Left forelimb (tissue), 1 donor: ENCODE measurements at regions not wholly inside any gene's neighbourhood (a gene's known extent, or its start where the extent isn't known, plus 50 kb on each side); places are given as distances from the start of the nearest gene placed in this dataset.
"Not testable (repeated sequence)": the region's sequence is repeated elsewhere in the genome, so short reads cannot be mapped to it uniquely, and the experiment has no call there.

ENCODE experiments used
- DNase-seq: peaks from one replicate; pipeline ENCODE4 v3.0.0-alpha.2; 2018; ENCODE audit warnings: low spot score

DNA sequence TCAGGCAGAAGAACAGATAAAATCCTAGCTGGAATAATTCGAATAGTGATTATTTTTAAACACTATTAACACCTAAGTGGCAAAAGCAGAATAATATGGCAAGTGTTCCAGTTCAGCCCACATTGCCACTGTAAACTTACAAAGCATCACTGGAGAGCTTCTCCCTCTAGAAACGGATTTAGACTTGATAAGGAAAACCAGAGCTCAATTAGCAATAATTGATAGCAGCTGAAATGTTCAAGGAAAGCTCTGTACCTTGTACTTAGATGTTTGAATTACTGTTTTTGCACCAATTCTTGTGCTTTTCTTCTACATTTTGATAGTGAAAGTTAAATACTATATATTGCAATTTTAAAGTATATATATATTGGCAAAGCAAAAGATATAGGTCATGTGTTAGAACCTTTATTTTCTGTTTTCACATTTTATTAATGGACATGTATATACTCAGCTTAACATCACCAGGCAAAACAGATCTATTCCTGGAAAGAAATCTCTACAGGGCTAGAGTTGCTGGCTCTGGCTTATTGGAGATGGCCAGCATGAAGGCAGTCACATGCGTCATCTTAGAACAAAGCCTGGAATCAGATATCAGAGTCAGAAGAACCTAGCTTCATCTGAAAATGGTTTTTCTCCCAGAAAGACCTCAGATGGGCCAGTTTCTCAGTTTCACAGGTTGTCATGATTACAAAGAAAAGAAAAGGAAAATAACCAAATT is 149.1 kb upstream of the CTAGE1 start:
- DNase-seq: no peak

- no peak for DNase-seq
Observed at GRCh38 chr18:22567794-22568193, 150.1 kb upstream of the CTAGE1 start.

- DNase-seq: no peak
Observed at GRCh38 chr18:22570492-22570891, 152.8 kb upstream of the CTAGE1 start.

GRCh38 chr18:22572341-22572740 is 154.6 kb upstream of the CTAGE1 start:
- no peak for DNase-seq

GRCh38 chr18:22579271-22579670 is 161.6 kb upstream of the CTAGE1 start:
- DNase-seq: no peak

DNA sequence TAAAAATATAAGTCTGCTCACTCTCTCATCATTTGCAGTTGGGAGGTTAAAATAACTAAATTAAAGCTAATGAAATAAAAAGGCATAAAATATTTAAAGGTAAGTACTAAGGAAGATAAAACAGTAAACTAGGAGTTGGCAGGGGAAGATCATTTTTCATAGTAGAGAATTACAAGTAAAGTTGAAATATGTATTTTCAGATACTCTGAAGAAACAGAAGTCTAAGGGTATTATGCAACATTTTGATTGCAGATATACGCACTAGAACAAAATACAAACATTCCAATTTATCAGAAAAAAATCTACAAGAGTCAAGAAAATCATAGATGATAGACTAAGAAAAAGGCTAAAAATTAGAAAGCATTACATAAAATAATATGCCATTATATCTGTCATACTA is 167.6 kb upstream of the CTAGE1 start:
- no peak for DNase-seq

DNA sequence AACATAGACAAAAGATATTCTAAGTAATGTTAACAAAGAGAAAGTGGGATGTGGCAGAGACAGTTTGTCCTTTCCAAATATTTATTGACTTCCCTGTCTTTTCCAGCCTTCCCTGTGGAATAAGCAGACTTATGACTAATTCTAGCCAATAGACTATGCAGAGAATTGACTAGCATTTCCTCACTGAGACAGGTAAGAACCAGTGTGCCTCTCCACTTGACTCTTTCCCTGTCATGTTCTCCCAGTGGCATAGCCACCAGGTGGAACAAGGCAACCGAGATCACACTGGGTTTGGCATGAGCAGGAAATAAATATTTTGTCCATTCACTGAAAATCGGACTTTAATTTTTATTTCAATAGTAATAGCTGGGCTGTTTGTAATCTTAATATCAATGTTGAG is 168.1 kb upstream of the CTAGE1 start:
- no peak for DNase-seq

DNA sequence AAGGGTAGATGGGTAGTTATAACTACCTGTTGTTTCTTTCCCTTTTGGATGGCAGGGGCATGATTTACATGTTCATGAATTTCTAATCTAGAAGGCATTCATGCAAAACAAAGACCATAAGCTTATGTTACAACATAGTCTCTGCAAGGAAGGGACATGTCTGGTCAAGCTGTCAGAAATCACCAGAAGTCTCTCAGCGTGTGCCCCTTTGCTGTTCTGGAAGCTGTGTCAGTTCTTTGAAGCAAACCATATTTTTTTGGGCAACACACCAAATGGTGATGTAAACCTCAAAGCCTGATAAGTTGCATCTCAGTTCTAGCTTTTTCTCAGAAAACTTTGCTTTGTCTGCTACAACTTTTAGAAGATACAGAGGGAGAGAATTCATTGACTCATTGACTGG is 173.5 kb upstream of the CTAGE1 start:
- DNase-seq: no peak

DNA sequence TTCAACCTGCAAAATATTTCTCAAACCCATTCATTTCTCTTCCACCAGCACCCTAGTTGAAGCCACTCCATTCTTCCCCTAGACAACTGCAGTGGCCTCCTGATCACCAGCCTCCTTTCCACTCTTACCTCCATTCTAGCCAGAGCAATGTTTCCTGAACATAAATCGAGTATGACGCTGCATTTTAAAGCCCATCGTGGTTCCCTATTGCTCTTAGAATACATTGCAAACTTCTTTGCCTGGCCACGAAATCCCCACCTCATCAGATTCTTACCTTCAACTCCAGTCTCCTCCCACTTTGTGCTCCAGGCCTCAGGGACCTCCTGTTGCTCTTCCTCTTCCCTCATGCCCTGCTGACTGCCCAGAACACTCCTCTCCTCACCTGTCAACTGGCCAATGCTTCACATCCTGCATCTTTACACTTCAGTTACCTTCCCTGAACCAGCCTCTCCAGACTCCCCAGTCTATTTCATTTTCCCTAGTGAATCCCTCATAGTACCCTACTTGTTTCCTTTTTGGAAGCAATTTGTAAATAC is 176.5 kb upstream of the CTAGE1 start:
- DNase-seq: no peak

DNA sequence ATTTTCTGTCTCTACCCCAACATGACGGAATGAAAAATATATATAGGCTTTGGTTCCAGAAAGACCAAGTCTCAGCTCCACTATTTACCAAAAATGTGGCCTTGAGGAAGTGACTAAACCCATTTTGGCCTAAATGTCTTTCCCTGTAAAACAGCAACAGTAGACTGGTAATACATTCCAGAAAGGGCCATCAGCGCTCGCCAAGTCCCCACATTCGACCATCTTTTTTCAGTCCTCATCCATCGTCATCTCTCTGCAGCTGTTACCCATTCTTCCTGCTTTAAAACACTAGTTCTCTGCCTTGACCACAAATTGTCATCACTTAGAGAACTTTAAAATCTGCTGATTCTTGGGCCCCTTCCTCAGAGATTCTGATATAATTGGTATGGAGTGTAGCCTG is 183.8 kb upstream of the CTAGE1 start:
- no peak for DNase-seq

DNA sequence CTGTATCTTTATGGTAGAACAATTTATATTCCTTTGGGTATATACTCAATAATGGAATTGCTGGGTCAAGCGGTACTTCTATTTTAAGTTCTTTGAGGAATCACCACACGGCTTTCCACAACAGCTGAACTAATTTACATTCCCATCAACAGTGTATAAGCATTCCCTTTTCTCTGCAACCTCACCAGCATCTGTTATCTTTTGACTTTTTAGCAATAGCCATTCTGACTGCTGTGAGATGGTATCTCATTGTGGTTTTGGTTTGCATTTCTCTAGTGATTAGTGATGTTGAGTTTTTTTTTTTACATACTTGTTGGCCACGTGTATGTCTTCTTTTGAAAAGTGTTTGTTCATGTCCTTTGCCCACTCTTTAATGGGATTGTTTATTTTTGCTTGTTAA is 184.7 kb upstream of the CTAGE1 start:
- not testable (repeated sequence) for DNase-seq

- DNase-seq: no peak
Observed at GRCh38 chr18:22603902-22604301, 186.2 kb upstream of the CTAGE1 start.

DNA sequence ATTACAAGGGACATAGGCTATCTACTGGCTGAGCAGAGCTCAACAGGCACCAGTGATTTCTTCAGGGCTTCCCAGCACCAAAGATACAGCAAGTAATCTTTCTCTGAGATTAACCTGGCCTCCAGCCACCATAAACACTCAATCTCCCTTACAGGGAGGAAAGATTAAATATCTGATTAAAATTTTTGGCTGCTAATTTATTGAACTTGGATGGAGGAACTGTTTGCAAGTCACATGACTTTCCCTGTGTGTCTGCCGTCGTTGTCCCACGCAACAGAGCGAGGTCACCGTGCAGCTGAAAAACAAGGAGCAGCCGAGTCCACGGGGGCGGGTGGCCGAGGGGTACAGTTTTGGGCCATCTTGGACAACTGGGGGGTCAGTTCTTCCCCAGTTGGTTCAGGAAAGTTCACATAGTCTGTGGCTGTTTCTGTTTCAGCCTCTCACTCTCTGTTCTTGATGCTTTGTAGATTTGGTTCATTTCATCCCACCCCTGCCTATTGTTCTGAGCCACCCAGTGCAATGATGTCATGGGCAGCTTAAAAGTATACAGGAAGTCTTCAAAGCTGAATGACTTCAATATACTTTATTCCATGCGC is 186.8 kb upstream of the CTAGE1 start:
- DNase-seq: no peak

GRCh38 chr18:22604986-22605421 is 187.3 kb upstream of the CTAGE1 start:
- DNase-seq: no peak

GRCh38 chr18:22605736-22606135 is 188.0 kb upstream of the CTAGE1 start:
- no peak for DNase-seq

GRCh38 chr18:22606563-22607283 is 189.0 kb upstream of the CTAGE1 start:
- DNase-seq: no peak

- no peak for DNase-seq
Observed at GRCh38 chr18:22607284-22607635, 189.5 kb upstream of the CTAGE1 start.

- DNase-seq: no peak
Observed at GRCh38 chr18:22608847-22609246, 191.1 kb upstream of the CTAGE1 start.

GRCh38 chr18:22609642-22610041 is 191.9 kb upstream of the CTAGE1 start:
- DNase-seq: no peak

GRCh38 chr18:22613058-22613690 is 195.5 kb upstream of the CTAGE1 start:
- DNase-seq: no peak

DNA sequence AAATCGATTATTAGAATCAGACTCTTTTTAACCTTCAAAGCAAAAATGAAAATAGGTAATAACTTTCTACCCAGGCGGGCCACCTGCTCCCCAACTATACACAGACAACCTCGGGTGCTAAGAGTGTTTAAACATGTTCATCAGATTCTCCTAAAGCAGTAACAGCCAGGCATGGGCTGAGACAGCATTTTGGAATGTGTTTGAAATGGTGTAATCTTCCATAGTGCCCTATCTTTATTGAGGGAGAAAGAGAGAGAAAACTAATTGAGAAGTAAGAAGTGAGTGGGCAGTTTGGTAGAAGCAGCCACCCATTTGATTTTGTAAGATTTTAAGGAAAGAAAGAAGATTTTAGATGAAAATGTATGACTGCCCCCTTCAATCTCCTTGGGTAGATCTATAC is 196.1 kb upstream of the CTAGE1 start:
- DNase-seq: no peak

DNA sequence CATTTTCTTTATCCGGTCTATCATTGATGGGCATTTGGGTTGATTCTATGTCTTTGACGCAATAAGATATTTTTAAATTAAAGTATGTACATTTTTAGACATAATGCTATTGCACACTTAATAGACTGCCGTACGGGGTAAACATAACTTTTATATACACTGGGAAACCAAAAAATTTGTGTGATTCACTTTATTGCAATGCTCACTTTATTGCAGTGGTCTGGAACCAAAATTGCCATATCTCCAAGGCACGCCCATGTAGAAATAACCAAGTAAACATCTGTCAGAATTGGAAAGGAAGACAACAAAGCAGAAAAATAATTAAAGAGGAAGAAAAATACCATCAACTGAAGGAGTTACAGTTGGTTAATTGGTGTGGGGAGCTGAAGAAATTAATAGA is 205.8 kb upstream of the CTAGE1 start:
- no peak for DNase-seq

- no peak for DNase-seq
Observed at GRCh38 chr18:22624176-22624575, 206.5 kb upstream of the CTAGE1 start.
